Gastrocnemius medialis (tissue), 4 donors: ENCODE measurements at regions not wholly inside any gene's neighbourhood (a gene's known extent, or its start where the extent isn't known, plus 50 kb on each side); places are given as distances from the start of the nearest gene placed in this dataset.

Experiments
- ATAC-seq, 2 donors: fragments of 150-250 bp; one replicate each; pipeline ENCODE4 v1.9.1; 2016
- DNase-seq, 2 donors: peaks; one replicate each; pipeline ENCODE4 v3.0.0-alpha.2; 2019
- H3K27ac ChIP-seq, 4 donors: fragments of 200-600 bp; sonication (generic); 1 replicate in 1 of 4; 2 replicates in 3 of 4; pipeline ENCODE4 v1.5.1; 2016 to 2018; ENCODE audit warnings: mild to moderate bottlenecking in 2 of 4, moderate library complexity in 1 of 4
- H3K27me3 ChIP-seq, 3 donors: fragments of 200-600 bp; sonication (generic) in 2 of 3; 1 replicate in 1 of 3; 2 replicates in 2 of 3; pipeline versions ENCODE4 v1.5.1 to v1.6.0; 2016 to 2019; ENCODE audit warnings: mild to moderate bottlenecking in 1 of 3, moderate library complexity in 1 of 3
- H3K36me3 ChIP-seq, 2 donors: fragments of 200-600 bp; sonication (generic) in 1 of 2; one replicate each; pipeline ENCODE4 v1.5.1; 2017 to 2018
- H3K4me1 ChIP-seq, 2 donors: fragments of 200-600 bp; sonication (generic) in 1 of 2; one replicate each; pipeline ENCODE4 v1.5.1; 2016 to 2017; ENCODE audit warnings: mild to moderate bottlenecking in 2 of 2
- H3K4me3 ChIP-seq, 4 donors: fragments of 200-600 bp; sonication (generic) in 3 of 4; 1 replicate in 1 of 4; 2 replicates in 3 of 4; pipeline ENCODE4 v1.5.1; 2016 to 2019; ENCODE audit warnings: mild to moderate bottlenecking in 2 of 4
- H3K9me3 ChIP-seq, 3 donors: fragments of 200-600 bp; sonication (generic) in 2 of 3; 1 replicate in 1 of 3; 2 replicates in 2 of 3; pipeline ENCODE4 v1.5.1; 2016 to 2019
- CTCF ChIP-seq, 5 experiments: fragments of 450-650 bp in 3 of 5; fragments of 200-600 bp in 2 of 5; sonication (generic) in 2 of 5; IDR thresholded peaks in 4 of 5; conservative IDR thresholded peaks in 1 of 5; 1 replicate in 4 of 5; 2 replicates in 1 of 5; pipeline ENCODE4 v1.5.1; 2016 to 2019; ENCODE audit warnings: antibody characterized with exemption in 5 of 5, mild to moderate bottlenecking in 3 of 5, moderate library complexity in 3 of 5
- POLR2A ChIP-seq, 2 donors: fragments of 450-650 bp; IDR thresholded peaks; one replicate each; pipeline ENCODE4 v1.6.1; 2017; ENCODE audit warnings: antibody characterized with exemption in 2 of 2, mild to moderate bottlenecking in 2 of 2, moderate library complexity in 2 of 2
- in situ Hi-C, 4 donors: fragments of 200-750 bp; cut with MboI; loops; one replicate each; pipeline versions ENCODE4 v1.15.0 to v1.8.0; 2017; ENCODE audit warnings: low sequenced_read_pairs in 4 of 4
- intact Hi-C: fragments of 100-400 bp; cut with DNase I; formaldehyde crosslinking; loops from one replicate; pipeline ENCODE4 v1.15.1; 2023; ENCODE audit warnings: low total_unique reads

- H3K9me3 ChIP-seq = no peaks in the 10 kb centered on the region
- in situ Hi-C loops (no loop called here), intact Hi-C loops (no loop called here)
- DNase-seq = no peak
- no peaks in the 10 kb centered on the region for H3K27me3 ChIP-seq
- no peak overlapping the region for H3K4me3 ChIP-seq
- TF ChIP-seq POLR2A (IDR thresholded peaks at IDR 0.05) (no peak), CTCF (IDR thresholded peaks at IDR 0.05 in 4 of 5, conservative IDR thresholded peaks at IDR 0.05 in 1 of 5) (no peak)
- no peak overlapping the region for H3K27ac ChIP-seq
- H3K36me3 ChIP-seq = no peaks in the 10 kb centered on the region
- ATAC-seq = no peak
- no peaks in the 10 kb centered on the region for H3K4me1 ChIP-seq
Measured at GRCh38 chr5:68942169-68942568, 151.6 kb upstream of the SLC30A5 start.

- ATAC-seq = no peak
- Histone ChIP-seq H3K36me3 (no peaks in the 10 kb centered on the region), H3K4me3 (no peak overlapping the region), H3K9me3 (no peaks in the 10 kb centered on the region), H3K27ac (no peak overlapping the region), H3K27me3 (no peaks in the 10 kb centered on the region), H3K4me1 (peaks cover 0 to 7% of the 10 kb centered on the region in 2 donors)
- intact Hi-C loops = no loop called here
- in situ Hi-C loops = no loop called here
- TF ChIP-seq CTCF (IDR thresholded peaks at IDR 0.05 in 4 of 5, conservative IDR thresholded peaks at IDR 0.05 in 1 of 5) (no peak), POLR2A (IDR thresholded peaks at IDR 0.05) (no peak)
- no peak for DNase-seq
Measured at GRCh38 chr5:68946728-68947127, 147.1 kb upstream of the SLC30A5 start.

GRCh38 chr5:68947986-68948385 is 145.8 kb upstream of the SLC30A5 start:
- Histone ChIP-seq H3K4me1 (peaks cover under 1 to 7% of the 10 kb centered on the region in 2 donors), H3K9me3 (no peaks in the 10 kb centered on the region), H3K36me3 (no peaks in the 10 kb centered on the region), H3K27me3 (no peaks in the 10 kb centered on the region), H3K4me3 (no peak overlapping the region), H3K27ac (no peak overlapping the region)
- no peak for TF ChIP-seq POLR2A (IDR thresholded peaks at IDR 0.05)
- TF ChIP-seq CTCF (IDR thresholded peaks at IDR 0.05 in 4 of 5, conservative IDR thresholded peaks at IDR 0.05 in 1 of 5) = no peak
- ATAC-seq (no peak), DNase-seq (no peak)
- intact Hi-C loops (no loop called here), in situ Hi-C loops (no loop called here)

GRCh38 chr5:68949256-68949655 is 144.6 kb upstream of the SLC30A5 start:
- H3K4me3 ChIP-seq = no peak overlapping the region
- H3K4me1 ChIP-seq = peaks cover 13 to 19% of the 10 kb centered on the region in 2 donors
- intact Hi-C loops (no loop called here), in situ Hi-C loops (no loop called here)
- TF ChIP-seq POLR2A (IDR thresholded peaks at IDR 0.05) (no peak), CTCF (IDR thresholded peaks at IDR 0.05 in 4 of 5, conservative IDR thresholded peaks at IDR 0.05 in 1 of 5) (no peak)
- ATAC-seq = no peak
- H3K36me3 ChIP-seq = no peaks in the 10 kb centered on the region
- H3K27ac ChIP-seq = no peak overlapping the region
- no peak for DNase-seq
- no peaks in the 10 kb centered on the region for H3K27me3 ChIP-seq
- H3K9me3 ChIP-seq = no peaks in the 10 kb centered on the region

DNA sequence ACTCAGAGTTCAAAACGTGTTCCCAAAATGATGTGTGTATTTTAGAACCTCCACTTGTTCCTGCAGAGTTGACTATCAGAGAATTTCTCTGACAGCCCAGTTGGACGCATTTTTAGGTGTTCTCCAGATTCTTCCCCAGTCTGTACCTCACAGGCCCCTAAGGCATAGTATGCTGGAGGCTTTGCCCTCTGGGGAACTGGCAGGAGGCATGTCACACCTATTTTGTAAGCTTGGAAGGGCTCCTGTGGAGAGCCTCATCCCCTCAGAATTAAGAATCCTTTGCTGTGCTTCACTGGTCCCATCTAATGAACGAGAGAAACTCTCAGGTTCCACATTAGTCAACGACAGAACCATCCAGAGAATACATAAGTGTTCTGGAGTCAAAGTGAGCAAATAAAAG is 144.1 kb upstream of the SLC30A5 start:
- no peak for TF ChIP-seq CTCF (IDR thresholded peaks at IDR 0.05 in 4 of 5, conservative IDR thresholded peaks at IDR 0.05 in 1 of 5)
- Histone ChIP-seq H3K27me3 (no peaks in the 10 kb centered on the region), H3K9me3 (no peaks in the 10 kb centered on the region), H3K4me1 (peaks cover 17 to 24% of the 10 kb centered on the region in 2 donors), H3K36me3 (no peaks in the 10 kb centered on the region), H3K4me3 (no peak overlapping the region), H3K27ac (no peak overlapping the region)
- DNase-seq (no peak), ATAC-seq (no peak)
- intact Hi-C loops = loop anchor here (10.0 kb wide), 1 partner anchor 465 kb away; no protein-coding TSS in a partner anchor
- in situ Hi-C loops = loop anchor here in 2 of 4 donors (10.0 to 25.0 kb wide), 2 partner anchors 662 to 665 kb away; no protein-coding TSS in a partner anchor
